CD14-positive monocyte (primary cell): ENCODE measurements at regions not wholly inside any gene's neighbourhood (a gene's known extent, or its start where the extent isn't known, plus 50 kb on each side); places are given as distances from the start of the nearest gene placed in this dataset.

ENCODE experiments used
- DNase-seq, 3 donors: peaks; one replicate each; pipeline ENCODE4 v3.0.0-alpha.2; 2011 to 2022
- H2AFZ ChIP-seq: 2 replicates; pipeline ENCODE4 v1.6.0; 2012; ENCODE audit warnings: mild to moderate bottlenecking, low read depth, low read length, inconsistent platforms; ENCODE audit not compliant: insufficient read depth, poor library complexity, severe bottlenecking
- H3K27ac ChIP-seq, 2 donors: 1 replicate in 1 of 2; 2 replicates in 1 of 2; pipeline ENCODE4 v1.5.1; 2012 to 2013; ENCODE audit warnings: low read length in 2 of 2, control low read depth in 1 of 2, inconsistent platforms in 1 of 2, low read depth in 1 of 2, mild to moderate bottlenecking in 1 of 2
- H3K27me3 ChIP-seq, 2 donors: one replicate each; pipeline versions ENCODE4 v1.6.0 to v1.6.1; 2011 to 2013; ENCODE audit warnings: low read length in 2 of 2; ENCODE audit not compliant: control insufficient read depth in 2 of 2, insufficient read depth in 2 of 2
- H3K36me3 ChIP-seq, 2 donors: replicated peaks in 1 of 2; 1 replicate in 1 of 2; 2 replicates in 1 of 2; pipeline versions ENCODE4 v1.5.1 to v1.6.1; 2012 to 2013; ENCODE audit warnings: low read length in 2 of 2, control low read depth in 1 of 2, inconsistent platforms in 1 of 2, mild to moderate bottlenecking in 1 of 2; ENCODE audit not compliant: insufficient read depth in 2 of 2, control insufficient read depth in 1 of 2
- H3K4me1 ChIP-seq, 2 donors: 1 replicate in 1 of 2; 2 replicates in 1 of 2; pipeline versions ENCODE4 v1.5.1 to v1.6.1; 2012 to 2013; ENCODE audit warnings: low read length in 2 of 2, control low read depth in 1 of 2, inconsistent platforms in 1 of 2, mild to moderate bottlenecking in 1 of 2, moderate library complexity in 1 of 2; ENCODE audit not compliant: insufficient read depth in 2 of 2, control insufficient read depth in 1 of 2
- H3K4me2 ChIP-seq: replicated peaks from 2 replicates; pipeline ENCODE3; 2012; ENCODE audit warnings: low read length, moderate library complexity, mild to moderate bottlenecking; ENCODE audit not compliant: poor library complexity, severe bottlenecking; ENCODE audit errors: extremely low read depth
- H3K4me3 ChIP-seq, 3 experiments: fragments of 200-600 bp in 1 of 3; sonication (generic) in 1 of 3; replicated peaks in 1 of 3; 1 replicate in 2 of 3; 2 replicates in 1 of 3; pipeline ENCODE4 v1.5.1; 2011 to 2013; ENCODE audit warnings: low read length in 3 of 3, mild to moderate bottlenecking in 3 of 3, control low read depth in 2 of 3, low read depth in 2 of 3, inconsistent platforms in 1 of 3, moderate library complexity in 1 of 3
- H3K79me2 ChIP-seq: 2 replicates; pipeline ENCODE4 v1.6.0; 2012; ENCODE audit warnings: mild to moderate bottlenecking, control low read depth, inconsistent platforms, low read length, moderate library complexity; ENCODE audit not compliant: insufficient read depth
- H3K9ac ChIP-seq: 2 replicates; pipeline ENCODE4 v1.6.0; 2017; ENCODE audit warnings: low read length, mild to moderate bottlenecking; ENCODE audit not compliant: insufficient read depth, poor library complexity, severe bottlenecking
- H3K9me3 ChIP-seq, 2 donors: replicated peaks in 1 of 2; 1 replicate in 1 of 2; 2 replicates in 1 of 2; pipeline versions ENCODE4 v1.5.1 to v1.6.1; 2012 to 2013; ENCODE audit warnings: low read length in 2 of 2, control low read depth in 1 of 2; ENCODE audit not compliant: control insufficient read depth in 1 of 2, insufficient read depth in 1 of 2
- H4K20me1 ChIP-seq: 2 replicates; pipeline ENCODE4 v1.6.0; 2012; ENCODE audit warnings: mild to moderate bottlenecking, low read length, control low read depth, moderate library complexity; ENCODE audit not compliant: insufficient read depth
- H3K27ac Mint-ChIP-seq, 7 donors: one replicate each; pipeline ENCODE4 v1.8.0; 2020; ENCODE audit warnings: mild to moderate bottlenecking in 7 of 7, mixed read lengths in 7 of 7, moderate library complexity in 6 of 7, inconsistent platforms in 2 of 7
- H3K27me3 Mint-ChIP-seq, 3 donors: one replicate each; pipeline ENCODE4 v1.8.0; 2021 to 2022; ENCODE audit warnings: low read depth in 3 of 3, mild to moderate bottlenecking in 3 of 3, mixed read lengths in 3 of 3, moderate library complexity in 3 of 3, inconsistent platforms in 1 of 3
- H3K36me3 Mint-ChIP-seq, 2 donors: one replicate each; pipeline ENCODE4 v1.8.0; 2020; ENCODE audit warnings: mixed read lengths in 2 of 2, inconsistent platforms in 1 of 2, mild to moderate bottlenecking in 1 of 2
- H3K4me1 Mint-ChIP-seq: one replicate; pipeline ENCODE4 v1.8.0; 2020; ENCODE audit warnings: mild to moderate bottlenecking, mixed read lengths
- H3K4me3 Mint-ChIP-seq, 2 donors: one replicate each; pipeline ENCODE4 v1.8.0; 2020; ENCODE audit warnings: mild to moderate bottlenecking in 2 of 2, mixed read lengths in 2 of 2, moderate library complexity in 1 of 2
- H3K9me3 Mint-ChIP-seq, 7 donors: one replicate each; pipeline ENCODE4 v1.8.0; 2020 to 2022; ENCODE audit warnings: mixed read lengths in 7 of 7, mild to moderate bottlenecking in 6 of 7, moderate library complexity in 6 of 7, inconsistent platforms in 2 of 7
- CTCF ChIP-seq: fragments of 200-600 bp; IDR thresholded peaks from one replicate; pipeline ENCODE4 v1.8.0; 2022; ENCODE audit warnings: antibody characterized with exemption, mild to moderate bottlenecking
- WGBS: methylation state at CpG from one replicate; pipeline ENCODE4 v1.1.5; 2013; ENCODE audit warnings: missing lambda C conversion rate; ENCODE audit not compliant: insufficient coverage; 5-methylcytosine and 5-hydroxymethylcytosine counted together
- intact Hi-C, 2 donors: fragments of 100-400 bp; cut with micrococcal nuclease; formaldehyde crosslinking; loops; one replicate each; pipeline versions ENCODE4 v1.15.0 to v1.15.1; 2023

- Mint-ChIP-seq H3K4me3 (no peak overlapping the region), H3K4me1 (peaks cover 4% of the 10 kb centered on the region), H3K9me3 (peaks cover 0 to 1% (median 0%) of the 10 kb centered on the region in 7 donors), H3K36me3 (no peaks in the 10 kb centered on the region), H3K27ac (peak overlapping the region in 1 of 7 donors; percentile 38), H3K27me3 (peaks cover 0 to 7% (median 5%) of the 10 kb centered on the region in 3 donors)
- Histone ChIP-seq H3K4me3 (no peak overlapping the region), H3K27me3 (no peaks in the 10 kb centered on the region), H3K79me2 (no peaks in the 10 kb centered on the region), H4K20me1 (no peaks in the 10 kb centered on the region), H2AFZ (no peak overlapping the region), H3K4me2 (no peak overlapping the region), H3K9ac (no peak overlapping the region), H3K27ac (no peak overlapping the region), H3K36me3 (no peaks in the 10 kb centered on the region), H3K9me3 (no peaks in the 10 kb centered on the region), H3K4me1 (no peaks in the 10 kb centered on the region)
- no peak for DNase-seq
- intact Hi-C loops = no loop called here
- no peak for TF ChIP-seq CTCF
- WGBS = 59% methylated on average over 7 of the region's 14 CpGs
Measured at GRCh38 chr15:62569460-62570404, 404.6 kb upstream of the C2CD4B start.

GRCh38 chr15:62570405-62570783, 405.3 kb upstream of the C2CD4B start:
- WGBS = no CpG with 5 or more reads among the region's 4 CpGs
- intact Hi-C loops = no loop called here
- no peak for DNase-seq
- Mint-ChIP-seq H3K36me3 (no peaks in the 10 kb centered on the region), H3K27me3 (peaks cover 0 to 7% (median 5%) of the 10 kb centered on the region in 3 donors), H3K4me3 (no peak overlapping the region), H3K4me1 (peaks cover 4% of the 10 kb centered on the region), H3K27ac (no peak overlapping the region), H3K9me3 (peaks cover 0 to 1% (median 0%) of the 10 kb centered on the region in 7 donors)
- H4K20me1 ChIP-seq = no peaks in the 10 kb centered on the region
- no peak overlapping the region for H3K4me2 ChIP-seq
- no peak overlapping the region for H2AFZ ChIP-seq
- no peak overlapping the region for H3K9ac ChIP-seq
- no peaks in the 10 kb centered on the region for H3K9me3 ChIP-seq
- no peaks in the 10 kb centered on the region for H3K36me3 ChIP-seq
- H3K27ac ChIP-seq = no peak overlapping the region
- no peak overlapping the region for H3K4me3 ChIP-seq
- TF ChIP-seq CTCF = no peak
- no peaks in the 10 kb centered on the region for H3K4me1 ChIP-seq
- H3K27me3 ChIP-seq = no peaks in the 10 kb centered on the region
- H3K79me2 ChIP-seq = no peaks in the 10 kb centered on the region
